ENCODE measurements at regions not wholly inside any gene's neighbourhood (a gene's known extent, or its start where the extent isn't known, plus 50 kb on each side); places are given as distances from the start of the nearest gene placed in this dataset.
"Not testable (repeated sequence)": the region's sequence is repeated elsewhere in the genome, so short reads cannot be mapped to it uniquely, and the experiment has no call there.

- POLR2A ChIA-PET = no interaction called here
- Histone ChIP-seq H3K27ac (ENCODE audit: insufficient read depth, low read depth, low read length) (no peak overlapping the region), H2AFZ (ENCODE audit: low read depth, low read length) (no peak overlapping the region), H4K20me1 (replicated peaks; ENCODE audit: control insufficient read depth, extremely low read depth, insufficient read depth, low read length) (no peaks in the 10 kb centered on the region), H3K9ac (replicated peaks; ENCODE audit: extremely low read depth, insufficient read depth, low read length) (no peak overlapping the region), H3K27me3 (ENCODE audit: control insufficient read depth in 2 of 2, insufficient read depth in 2 of 2, low read length in 2 of 2) (no peaks in the 10 kb centered on the region), H3K9me1 (replicated peaks; ENCODE audit: control insufficient read depth, extremely low read depth, insufficient read depth, low read length) (no peaks in the 10 kb centered on the region), H3K9me3 (replicated peaks; ENCODE audit: control insufficient read depth, insufficient read depth, low read length) (no peaks in the 10 kb centered on the region), H3K36me3 (ENCODE audit: control insufficient read depth in 2 of 2, extremely low read depth in 1 of 2, insufficient read depth in 2 of 2, low read length in 2 of 2) (no peaks in the 10 kb centered on the region), H3K4me3 (replicated peaks in 1 of 3; ENCODE audit: insufficient read depth in 1 of 3, low read depth in 1 of 3, low read length in 3 of 3) (no peak overlapping the region), H3K79me2 (ENCODE audit: control insufficient read depth, insufficient read depth, low read length) (no peaks in the 10 kb centered on the region), H3K4me2 (ENCODE audit: insufficient read depth, low read length) (no peak overlapping the region), H3K4me1 (ENCODE audit: control insufficient read depth, extremely low read depth, insufficient read depth, low read length) (no peaks in the 10 kb centered on the region)
- FAIRE-seq = no peak
- TF ChIP-seq FOS (IDR thresholded peaks at IDR 0.05; ENCODE audit: borderline replicate concordance, insufficient read depth, low read length) (no peak), POLR2AphosphoS5 (IDR thresholded peaks at IDR 0.05; ENCODE audit: insufficient read depth, low read depth, low read length) (no peak), GATA2 (IDR thresholded peaks at IDR 0.05; ENCODE audit: insufficient read depth, insufficient read length, low read depth, low read length) (no peak), JUN (IDR thresholded peaks at IDR 0.05; ENCODE audit: borderline replicate concordance, insufficient read depth, insufficient read length, low read depth) (no peak), MYC (IDR thresholded peaks at IDR 0.05; ENCODE audit: low read depth, low read length) (no peak), POLR2A (IDR thresholded peaks at IDR 0.05; ENCODE audit: low read depth, low read length) (no peak), MAX (IDR thresholded peaks at IDR 0.05; ENCODE audit: insufficient read depth, insufficient read length) (no peak), EZH2 (IDR thresholded peaks at IDR 0.05; ENCODE audit: borderline replicate concordance, low read depth, low read length, severe bottlenecking) (no peak), CTCF (IDR thresholded peaks at IDR 0.05; ENCODE audit: extremely low read depth in 1 of 2, insufficient read depth in 1 of 2, low read depth in 1 of 2, low read length in 2 of 2) (no peak)
- no TSS peak for BruUV-seq (replicated peaks)
- CTCF ChIA-PET = no interaction called here
- no peak for DNase-seq (ENCODE audit: low read depth, low spot score)
- dilution Hi-C loops (cut with MboI; ENCODE audit: extremely low pct_ligation_motif_present, low sequenced_read_pairs) (no loop called here), intact Hi-C loops (cut with micrococcal nuclease) (no loop called here)
These were observed 202.8 kb downstream of the DLL1 start for GRCh38 chr6:170087941-170088581.

GRCh38 chr6:170087421-170087780 lies 203.5 kb downstream of the DLL1 start:
- POLR2A ChIA-PET; H3K36me3 ChIP-seq (ENCODE audit: control insufficient read depth in 2 of 2, extremely low read depth in 1 of 2, insufficient read depth in 2 of 2, low read length in 2 of 2); H2AFZ ChIP-seq (ENCODE audit: low read depth, low read length); H3K9me1 ChIP-seq (replicated peaks; ENCODE audit: control insufficient read depth, extremely low read depth, insufficient read depth, low read length); H3K9me3 ChIP-seq (replicated peaks; ENCODE audit: control insufficient read depth, insufficient read depth, low read length); H3K4me3 ChIP-seq (replicated peaks in 1 of 3; ENCODE audit: insufficient read depth in 1 of 3, low read depth in 1 of 3, low read length in 3 of 3); H4K20me1 ChIP-seq (replicated peaks; ENCODE audit: control insufficient read depth, extremely low read depth, insufficient read depth, low read length); H3K79me2 ChIP-seq (ENCODE audit: control insufficient read depth, insufficient read depth, low read length); dilution Hi-C loops (cut with MboI; ENCODE audit: extremely low pct_ligation_motif_present, low sequenced_read_pairs); H3K27ac ChIP-seq (ENCODE audit: insufficient read depth, low read depth, low read length); DNase-seq (ENCODE audit: low read depth, low spot score); intact Hi-C loops (cut with micrococcal nuclease); CTCF ChIA-PET; H3K27me3 ChIP-seq (ENCODE audit: control insufficient read depth in 2 of 2, insufficient read depth in 2 of 2, low read length in 2 of 2); BruUV-seq (replicated peaks); H3K9ac ChIP-seq (replicated peaks; ENCODE audit: extremely low read depth, insufficient read depth, low read length); H3K4me1 ChIP-seq (ENCODE audit: control insufficient read depth, extremely low read depth, insufficient read depth, low read length); H3K4me2 ChIP-seq (ENCODE audit: insufficient read depth, low read length); FAIRE-seq: not testable (repeated sequence)
